SK-N-MC (cell line): ENCODE measurements at regions not wholly inside any gene's neighbourhood (a gene's known extent, or its start where the extent isn't known, plus 50 kb on each side); places are given as distances from the start of the nearest gene placed in this dataset.
"Not testable (repeated sequence)": the region's sequence is repeated elsewhere in the genome, so short reads cannot be mapped to it uniquely, and the experiment has no call there.

ENCODE experiments used
- DNase-seq: peaks from one replicate; pipeline ENCODE4 v3.0.0-alpha.2; 2011; ENCODE audit warnings: low read depth, low spot score
- H3K27ac ChIP-seq: fragments of 200-600 bp; sonication (generic); 2 replicates; pipeline ENCODE4 v1.5.1; 2016; ENCODE audit warnings: mixed run types
- H3K36me3 ChIP-seq: fragments of 200-600 bp; sonication (generic); 2 replicates; pipeline ENCODE4 v1.6.1; 2017; ENCODE audit warnings: antibody characterized with exemption, low read length, mixed read lengths; ENCODE audit not compliant: insufficient read depth
- H3K4me3 ChIP-seq: fragments of 200-600 bp; sonication (generic); 2 replicates; pipeline ENCODE4 v1.5.1; 2016
- H3K9ac ChIP-seq: fragments of 200-600 bp; sonication (generic); 2 replicates; pipeline ENCODE4 v1.8.0; 2017; ENCODE audit warnings: mixed run types, mixed read lengths; ENCODE audit not compliant: insufficient read length
- H3K9me3 ChIP-seq: fragments of 200-600 bp; sonication (generic); 2 replicates; pipeline ENCODE4 v1.6.1; 2017; ENCODE audit warnings: low read depth, mild to moderate bottlenecking, antibody characterized with exemption, low read length, moderate library complexity, mixed read lengths
- EZH2 ChIP-seq: fragments of 200-600 bp; sonication (generic); IDR thresholded peaks from one replicate; pipeline ENCODE4 v1.6.1; 2017; ENCODE audit warnings: antibody characterized with exemption
- FOXP2 ChIP-seq: optimal IDR thresholded peaks from 2 replicates; pipeline ENCODE3; 2011; ENCODE audit warnings: mild to moderate bottlenecking, moderate library complexity; ENCODE audit not compliant: insufficient read depth; ENCODE audit errors: extremely low read length, control extremely low read depth
- POLR2AphosphoS5 ChIP-seq: IDR thresholded peaks from 2 replicates; pipeline ENCODE4 v1.6.1; 2012; ENCODE audit warnings: mild to moderate bottlenecking, low read depth, low read length, borderline replicate concordance

DNA sequence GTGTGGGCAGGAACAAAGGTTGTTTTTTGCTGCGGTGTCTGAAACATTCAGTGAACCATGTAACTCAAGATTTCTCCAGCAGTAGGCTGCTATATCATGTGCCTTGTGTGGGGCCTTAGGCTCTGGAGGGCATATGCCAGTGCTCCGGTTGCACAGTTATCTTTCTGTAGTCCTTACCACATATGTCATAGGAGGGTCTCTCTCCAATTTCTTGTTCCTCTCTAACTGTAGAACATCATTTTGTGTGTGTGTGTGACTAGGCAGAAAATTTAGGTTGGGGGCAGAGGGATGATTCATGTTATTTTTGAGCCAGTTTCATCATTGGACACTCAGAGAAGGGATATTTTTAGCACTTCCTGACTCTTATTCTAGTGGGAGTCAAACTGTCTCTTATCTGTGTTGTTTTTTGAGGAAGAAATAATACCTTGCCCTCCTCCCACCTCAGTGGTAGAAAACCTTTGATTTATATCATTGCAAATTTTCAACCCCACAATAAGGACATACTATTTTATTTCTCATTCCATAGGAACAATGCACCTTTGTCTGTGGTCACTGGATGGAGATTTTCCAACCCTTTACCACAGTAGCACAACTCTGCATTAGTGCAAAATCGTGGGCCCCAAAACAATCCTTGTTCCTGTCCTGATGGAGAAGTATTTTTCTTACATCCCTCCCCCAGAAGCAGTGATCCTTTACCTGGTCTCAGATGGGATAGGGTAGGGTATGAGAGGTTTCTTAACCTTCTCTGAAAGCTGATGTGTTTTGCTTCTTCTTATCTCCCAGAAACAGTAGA, 113.9 kb downstream of the CCDC74A start:
- Histone ChIP-seq H3K36me3 (no peaks in the 10 kb centered on the region), H3K4me3 (no peak overlapping the region), H3K9me3 (no peaks in the 10 kb centered on the region), H3K27ac (no peak overlapping the region), H3K9ac (no peak overlapping the region)
- TF ChIP-seq POLR2AphosphoS5 (no peak), FOXP2 (no peak), EZH2 (no peak)
- DNase-seq: no peak

DNA sequence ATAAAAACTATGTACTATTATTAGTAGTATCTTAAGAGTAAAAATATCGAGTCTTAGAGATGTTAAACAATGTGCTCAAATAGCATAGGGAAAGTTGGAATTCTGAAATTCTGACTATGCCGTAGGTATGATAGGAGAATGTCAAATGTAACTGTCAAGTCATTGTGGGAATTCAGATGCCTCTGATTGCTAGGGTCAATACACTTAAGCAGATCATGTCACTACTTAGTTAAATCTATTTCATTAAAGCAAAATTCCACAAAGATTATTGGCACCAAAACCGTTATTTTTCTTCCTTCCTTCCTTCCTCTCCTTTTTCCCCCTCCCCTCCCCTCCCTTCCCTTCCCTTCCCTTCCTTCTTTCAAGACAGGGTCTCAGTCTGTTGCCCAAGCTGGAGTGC, 115.5 kb downstream of the CCDC74A start:
- not testable (repeated sequence) for H3K4me3 ChIP-seq, H3K27ac ChIP-seq, H3K9ac ChIP-seq, DNase-seq, H3K9me3 ChIP-seq, H3K36me3 ChIP-seq

DNA sequence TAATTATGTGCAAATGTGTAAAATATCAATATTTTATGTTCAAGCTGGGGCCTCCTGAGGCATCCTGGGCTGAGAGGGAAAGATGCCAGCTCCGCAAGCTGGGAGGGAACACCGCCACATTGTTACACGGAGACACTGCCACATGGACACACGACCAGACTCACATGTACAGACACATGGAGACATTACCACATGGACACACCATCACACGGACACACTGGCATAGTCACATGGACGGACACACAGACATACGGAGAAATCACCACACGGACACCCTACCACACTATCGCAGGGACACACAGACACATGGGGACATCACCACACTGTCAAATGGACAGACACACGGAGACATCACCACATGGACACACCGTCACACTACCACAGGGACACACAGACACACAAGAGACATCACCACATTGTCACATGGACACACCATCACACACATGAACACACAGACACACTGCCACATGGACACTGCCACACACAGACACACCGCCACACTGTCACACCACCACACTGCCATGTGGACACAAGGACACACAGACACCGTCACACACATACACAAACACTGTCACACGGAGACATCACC, 117.6 kb downstream of the CCDC74A start:
- no peak for DNase-seq

DNA sequence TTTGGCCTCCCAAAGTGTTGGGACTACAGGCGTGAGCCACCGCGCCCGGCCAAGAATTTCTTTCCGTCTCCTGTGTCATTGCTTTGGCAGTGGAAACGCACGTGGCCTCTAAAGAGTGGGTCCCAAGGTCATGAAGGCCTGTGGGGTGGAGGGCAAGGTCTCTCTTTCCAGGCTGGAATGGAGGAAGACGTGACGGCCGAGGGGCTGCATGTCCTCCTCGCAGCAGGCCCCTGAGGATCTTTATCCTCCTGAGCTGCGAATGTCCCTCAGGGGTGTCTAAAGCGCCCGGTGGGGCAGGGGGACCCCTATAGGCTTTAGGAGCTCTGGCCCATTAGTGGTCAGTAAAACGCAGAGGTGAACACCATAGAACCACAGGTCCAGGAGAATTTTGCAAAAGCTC, 118.5 kb downstream of the CCDC74A start:
- not testable (repeated sequence) for H3K9ac ChIP-seq, DNase-seq, H3K36me3 ChIP-seq, H3K9me3 ChIP-seq, H3K4me3 ChIP-seq, H3K27ac ChIP-seq

More for the DNA sequence above, 117.6 kb downstream of the CCDC74A start:
- TF ChIP-seq FOXP2 (no peak), POLR2AphosphoS5 (no peak), EZH2 (no peak)
- Histone ChIP-seq H3K4me3 (no peak overlapping the region), H3K9me3 (no peaks in the 10 kb centered on the region), H3K9ac (no peak overlapping the region), H3K36me3 (no peaks in the 10 kb centered on the region), H3K27ac (no peak overlapping the region)

DNA sequence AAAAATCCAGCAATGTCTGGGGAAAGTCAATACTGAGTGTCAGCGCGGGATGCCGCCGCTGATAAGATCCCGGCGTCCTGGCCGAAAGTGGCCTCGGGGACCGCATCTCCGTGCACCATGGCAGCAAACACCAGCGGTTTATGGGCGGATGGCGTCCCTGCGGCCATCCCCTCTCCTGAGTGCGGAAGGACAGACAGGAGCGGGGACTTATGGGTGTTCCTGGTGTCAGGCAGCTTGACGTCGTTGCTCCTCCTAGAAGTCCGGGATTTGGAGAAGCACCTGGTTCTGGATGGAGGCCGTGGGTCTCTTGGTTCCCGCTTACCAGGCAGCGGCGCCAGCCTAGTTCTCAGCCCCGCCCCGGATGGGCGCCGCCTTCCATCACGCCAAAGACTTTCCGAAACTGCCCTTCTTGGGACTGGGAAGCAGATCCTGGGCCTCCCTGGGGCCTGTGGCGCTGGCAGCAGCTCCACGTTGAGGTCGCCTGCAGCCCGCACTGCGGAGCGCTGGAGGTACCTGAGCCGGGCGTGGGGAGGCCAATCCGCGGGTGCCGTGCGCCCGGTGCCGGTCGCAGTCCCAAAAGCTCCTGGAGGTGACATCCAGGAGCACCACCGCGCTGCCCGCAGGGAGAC, 119.1 kb downstream of the CCDC74A start:
- Histone ChIP-seq H3K9ac (no peak overlapping the region), H3K27ac (no peak overlapping the region), H3K9me3 (no peaks in the 10 kb centered on the region), H3K4me3 (no peak overlapping the region), H3K36me3 (no peaks in the 10 kb centered on the region)
- no peak for DNase-seq
- no peak for TF ChIP-seq EZH2
- TF ChIP-seq POLR2AphosphoS5: no peak
- no peak for TF ChIP-seq FOXP2

DNA sequence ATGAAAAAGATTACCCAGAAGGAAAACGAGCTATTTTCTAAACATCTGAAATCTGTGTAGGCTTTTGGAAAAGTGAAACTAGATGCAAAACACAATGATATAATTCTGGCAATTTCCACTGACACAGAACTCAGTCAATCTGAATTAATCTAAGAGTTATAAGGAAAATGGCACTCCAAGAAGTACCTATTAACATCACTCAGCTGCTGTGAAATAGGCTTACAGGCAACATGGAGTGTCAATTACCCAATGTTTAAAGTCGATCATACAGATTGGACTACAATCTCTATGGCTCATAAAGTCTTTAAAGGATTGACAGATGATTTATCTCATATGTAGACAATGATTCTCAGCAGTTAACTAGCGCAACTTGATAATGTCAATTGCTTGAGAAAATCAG, 120.9 kb downstream of the CCDC74A start:
- not testable (repeated sequence) for H3K4me3 ChIP-seq, H3K9me3 ChIP-seq, H3K9ac ChIP-seq, DNase-seq, H3K27ac ChIP-seq, H3K36me3 ChIP-seq

DNA sequence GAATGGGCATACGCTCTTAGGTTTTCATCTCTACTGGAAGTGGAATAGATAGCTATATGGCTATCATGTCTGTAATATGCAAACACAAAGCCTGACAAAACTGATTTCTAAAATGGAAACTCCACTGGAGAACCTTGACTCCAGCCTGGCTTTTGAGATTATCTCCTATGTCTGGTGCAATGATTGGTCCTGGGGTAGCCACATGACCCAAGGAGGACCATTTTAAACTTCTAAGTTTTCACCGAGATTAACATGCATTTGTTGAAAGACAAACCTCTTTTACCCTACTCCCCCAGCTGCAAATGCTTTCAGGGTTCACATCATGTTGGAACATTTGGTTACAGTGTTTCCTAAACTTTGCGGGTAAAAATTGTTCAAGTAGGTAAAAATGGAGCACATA, 124.6 kb downstream of the CCDC74A start:
- not testable (repeated sequence) for H3K9ac ChIP-seq, DNase-seq, H3K9me3 ChIP-seq, H3K4me3 ChIP-seq, H3K27ac ChIP-seq, H3K36me3 ChIP-seq

DNA sequence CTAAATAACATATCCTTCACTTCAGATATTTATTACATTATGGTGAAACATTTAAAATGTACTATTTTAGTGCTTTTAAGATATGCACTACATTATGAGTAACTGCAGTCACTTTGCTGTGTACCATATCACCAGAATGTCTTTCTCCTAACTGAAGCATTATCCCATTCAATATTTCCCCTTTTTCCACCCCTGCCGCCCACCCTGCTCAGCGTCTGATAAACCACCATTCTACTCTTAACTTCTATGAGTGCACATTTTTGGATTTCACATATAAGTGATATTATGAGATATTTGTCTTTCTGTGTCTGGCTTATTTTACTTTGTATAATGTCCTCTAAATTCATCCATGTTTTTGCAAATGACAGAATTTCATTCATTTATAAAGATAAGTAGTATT, 126.4 kb downstream of the CCDC74A start:
- not testable (repeated sequence) for H3K36me3 ChIP-seq, DNase-seq, H3K27ac ChIP-seq

DNA sequence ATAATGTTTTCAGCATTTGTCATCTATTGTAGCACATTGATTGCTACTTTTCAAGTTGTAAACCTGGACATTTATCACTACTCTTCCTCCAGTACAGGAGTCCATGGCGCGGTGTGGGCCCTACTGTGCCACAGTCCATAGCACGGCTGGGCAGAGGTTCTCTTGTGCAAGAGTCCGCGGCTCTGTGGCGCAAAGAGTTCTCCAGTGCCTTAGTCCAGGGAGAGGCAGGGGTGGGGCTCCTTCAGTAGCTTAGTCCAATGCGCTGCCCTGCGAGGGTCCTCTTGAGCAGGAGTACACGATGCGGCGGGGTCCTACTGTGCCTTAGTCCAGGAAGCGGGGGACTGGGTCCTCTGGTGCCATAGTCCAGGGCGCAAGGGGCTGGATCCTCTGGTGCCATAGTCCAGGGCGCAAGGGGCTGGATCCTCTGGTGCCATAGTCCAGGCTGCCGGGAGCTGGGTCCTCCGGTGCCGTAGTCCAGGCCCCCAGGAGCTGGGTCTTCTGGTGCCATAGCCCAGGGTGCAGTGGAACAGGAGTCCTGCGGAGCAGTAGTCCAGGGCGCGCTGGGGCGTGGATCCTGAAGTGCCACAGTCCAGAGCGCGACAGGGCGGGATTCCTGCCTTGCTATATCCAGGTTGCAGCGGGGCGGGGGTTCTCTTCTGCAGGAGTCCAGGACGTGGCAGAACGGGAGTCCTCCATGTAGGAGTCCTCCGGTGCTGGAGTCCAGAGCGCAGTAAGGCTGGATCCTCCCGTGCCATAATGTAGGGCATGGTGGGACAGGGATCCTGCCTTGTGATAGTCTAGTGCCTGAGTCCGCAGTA, 129.3 kb downstream of the CCDC74A start:
- Histone ChIP-seq H3K27ac (no peak overlapping the region), H3K9me3 (no peaks in the 10 kb centered on the region), H3K4me3 (no peak overlapping the region), H3K9ac (no peak overlapping the region), H3K36me3 (no peaks in the 10 kb centered on the region)
- no peak for DNase-seq
- TF ChIP-seq EZH2 (no peak), FOXP2 (no peak), POLR2AphosphoS5 (no peak)

More for the DNA sequence above, 126.4 kb downstream of the CCDC74A start:
- not testable (repeated sequence) for H3K9me3 ChIP-seq, H3K4me3 ChIP-seq, H3K9ac ChIP-seq
